A673 (cell line): ENCODE measurements at regions not wholly inside any gene's neighbourhood (a gene's known extent, or its start where the extent isn't known, plus 50 kb on each side); places are given as distances from the start of the nearest gene placed in this dataset.

Experiments used
- BruUV-seq: library from RNA; stranded (reverse); fragments of 400-500 nt; replicated peaks from 2 replicates; lab custom pipeline; 2021; lab: Mats Ljungman, UMichigan
- CTCF ChIA-PET: fragments of 300-600 bp; sonication (Branson Sonifier 250); formaldehyde crosslinking; loops from one replicate; lab custom pipeline; 2022; ENCODE audit warnings: antibody characterized with exemption; lab: Charles Lee
- POLR2A ChIA-PET: fragments of 300-600 bp; sonication (Branson Sonifier 250); formaldehyde crosslinking; loops from one replicate; lab custom pipeline; 2022; ENCODE audit warnings: antibody characterized with exemption; ENCODE audit not compliant: low non-redundant PET; lab: Charles Lee
- DNase-seq: peaks from one replicate; pipeline ENCODE4 v3.0.0-alpha.2; 2015; ENCODE audit warnings: low spot score
- H3K27ac ChIP-seq: fragments of 200-600 bp; sonication (generic); 2 replicates; pipeline ENCODE4 v1.5.1; 2016; ENCODE audit warnings: mixed run types, low read depth, mild to moderate bottlenecking, mixed read lengths, antibody characterized with exemption, low read length; ENCODE audit not compliant: poor library complexity, severe bottlenecking
- H3K27me3 ChIP-seq: fragments of 200-600 bp; sonication (generic); replicated peaks from 2 replicates; pipeline ENCODE4 v1.6.1; 2017; ENCODE audit warnings: mixed run types, low read depth, mild to moderate bottlenecking, mixed read lengths, antibody characterized with exemption, low read length; ENCODE audit not compliant: insufficient read depth, poor library complexity
- H3K36me3 ChIP-seq: fragments of 200-600 bp; sonication (generic); 2 replicates; pipeline ENCODE4 v1.6.1; 2016; ENCODE audit warnings: mixed run types, mild to moderate bottlenecking, mixed read lengths, antibody characterized with exemption, low read length; ENCODE audit not compliant: insufficient read depth, poor library complexity, severe bottlenecking
- H3K4me1 ChIP-seq: fragments of 200-600 bp; sonication (generic); 2 replicates; pipeline ENCODE4 v1.6.1; 2017; ENCODE audit warnings: mixed run types, mild to moderate bottlenecking, mixed read lengths, antibody characterized with exemption, low read length; ENCODE audit not compliant: insufficient read depth, poor library complexity, severe bottlenecking
- H3K4me3 ChIP-seq: fragments of 200-600 bp; sonication (generic); 2 replicates; pipeline ENCODE4 v1.5.1; 2016; ENCODE audit warnings: low read depth, mixed run types, mild to moderate bottlenecking, mixed read lengths, low read length; ENCODE audit not compliant: poor library complexity, severe bottlenecking
- H3K9me3 ChIP-seq: fragments of 200-600 bp; sonication (generic); 2 replicates; pipeline ENCODE4 v1.6.1; 2016; ENCODE audit warnings: mixed run types, low read depth, mild to moderate bottlenecking, mixed read lengths, antibody characterized with exemption, low read length; ENCODE audit not compliant: poor library complexity, severe bottlenecking
- CTCF ChIP-seq: fragments of 300-800, 200-600 bp; sonication (generic); conservative IDR thresholded peaks from 2 replicates; pipeline ENCODE4 v1.5.1; 2017; ENCODE audit warnings: low read depth, mild to moderate bottlenecking, antibody characterized with exemption, low read length, moderate library complexity, mixed read lengths
- EZH2 ChIP-seq: fragments of 200-600 bp; sonication (generic); IDR thresholded peaks from 2 replicates; pipeline ENCODE4 v1.6.1; 2017; ENCODE audit warnings: borderline replicate concordance, low read depth, mild to moderate bottlenecking, mixed read lengths, antibody characterized with exemption, low read length; ENCODE audit not compliant: poor library complexity, severe bottlenecking
- intact Hi-C: fragments of 100-400 bp; cut with micrococcal nuclease; formaldehyde crosslinking; loops from one replicate; pipeline ENCODE4 v1.10.0; 2022; ENCODE audit not compliant: unreplicated experiment

- ChIA-PET CTCF (no interaction called here), POLR2A (no interaction called here)
- no peaks in the 10 kb centered on the region for H3K27me3 ChIP-seq
- H3K4me1 ChIP-seq = peaks cover 25% of the 10 kb centered on the region
- intact Hi-C loops = no loop called here
- H3K4me3 ChIP-seq = no peak overlapping the region
- no peaks in the 10 kb centered on the region for H3K9me3 ChIP-seq
- no peak overlapping the region for H3K27ac ChIP-seq
- BruUV-seq = no TSS peak
- TF ChIP-seq EZH2 = no peak
- no peak for TF ChIP-seq CTCF
- DNase-seq = peak; percentile 15
- H3K36me3 ChIP-seq = no peaks in the 10 kb centered on the region
Observed at GRCh38 chr20:40326784-40327183, 362.3 kb downstream of the MAFB start.

GRCh38 chr20:40325006-40325568, 363.9 kb downstream of the MAFB start:
- Histone ChIP-seq H3K9me3 (no peaks in the 10 kb centered on the region), H3K36me3 (no peaks in the 10 kb centered on the region), H3K4me1 (peaks cover 25% of the 10 kb centered on the region), H3K27me3 (no peaks in the 10 kb centered on the region), H3K4me3 (no peak overlapping the region), H3K27ac (no peak overlapping the region)
- no TSS peak for BruUV-seq
- intact Hi-C loops = no loop called here
- ChIA-PET POLR2A (no interaction called here), CTCF (no interaction called here)
- TF ChIP-seq CTCF (no peak), EZH2 (no peak)
- no peak for DNase-seq

- peak; percentile 97 for DNase-seq
- H3K27ac ChIP-seq = no peak overlapping the region
- CTCF ChIA-PET = no interaction called here
- peaks cover 25% of the 10 kb centered on the region for H3K4me1 ChIP-seq
- no peak overlapping the region for H3K4me3 ChIP-seq
- BruUV-seq = no TSS peak
- TF ChIP-seq CTCF (no peak), EZH2 (no peak)
- intact Hi-C loops = no loop called here
- no peaks in the 10 kb centered on the region for H3K9me3 ChIP-seq
- no peaks in the 10 kb centered on the region for H3K27me3 ChIP-seq
- H3K36me3 ChIP-seq = no peaks in the 10 kb centered on the region
- POLR2A ChIA-PET = interaction anchor here (0.5 kb wide), 1 partner anchor 84 kb away, joined by 7 read pairs; no protein-coding TSS in a partner anchor
Observed at GRCh38 chr20:40323361-40323794, 365.7 kb downstream of the MAFB start.
